ENCODE measurements at regions not wholly inside any gene's neighbourhood (a gene's known extent, or its start where the extent isn't known, plus 50 kb on each side); places are given as distances from the start of the nearest gene placed in this dataset.
"Not testable (repeated sequence)": the region's sequence is repeated elsewhere in the genome, so short reads cannot be mapped to it uniquely, and the experiment has no call there.

- TF ChIP-seq, protein P1, sequence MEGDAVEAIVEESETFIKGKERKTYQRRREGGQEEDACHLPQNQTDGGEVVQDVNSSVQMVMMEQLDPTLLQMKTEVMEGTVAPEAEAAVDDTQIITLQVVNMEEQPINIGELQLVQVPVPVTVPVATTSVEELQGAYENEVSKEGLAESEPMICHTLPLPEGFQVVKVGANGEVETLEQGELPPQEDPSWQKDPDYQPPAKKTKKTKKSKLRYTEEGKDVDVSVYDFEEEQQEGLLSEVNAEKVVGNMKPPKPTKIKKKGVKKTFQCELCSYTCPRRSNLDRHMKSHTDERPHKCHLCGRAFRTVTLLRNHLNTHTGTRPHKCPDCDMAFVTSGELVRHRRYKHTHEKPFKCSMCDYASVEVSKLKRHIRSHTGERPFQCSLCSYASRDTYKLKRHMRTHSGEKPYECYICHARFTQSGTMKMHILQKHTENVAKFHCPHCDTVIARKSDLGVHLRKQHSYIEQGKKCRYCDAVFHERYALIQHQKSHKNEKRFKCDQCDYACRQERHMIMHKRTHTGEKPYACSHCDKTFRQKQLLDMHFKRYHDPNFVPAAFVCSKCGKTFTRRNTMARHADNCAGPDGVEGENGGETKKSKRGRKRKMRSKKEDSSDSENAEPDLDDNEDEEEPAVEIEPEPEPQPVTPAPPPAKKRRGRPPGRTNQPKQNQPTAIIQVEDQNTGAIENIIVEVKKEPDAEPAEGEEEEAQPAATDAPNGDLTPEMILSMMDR (IDR thresholded peaks at IDR 0.05): not testable (repeated sequence)
- TF ChIP-seq POLR2A, POLR2AphosphoS5, EP300 (IDR thresholded peaks at IDR 0.05): not testable (repeated sequence)
Measured at GRCh38 chr2:48096765-48097164, 190.5 kb upstream of the FBXO11 start.
